Panc1 (cell line): ENCODE measurements at regions not wholly inside any gene's neighbourhood (a gene's known extent, or its start where the extent isn't known, plus 50 kb on each side); places are given as distances from the start of the nearest gene placed in this dataset.
A peak's percentile ranks its signal among the peaks of the same experiment; 100 is the strongest.

Experiments used
- ATAC-seq: fragments of 200-7000 bp; cut with Tn5 transposase; 2 replicates; pipeline ENCODE4 v1.9.1; 2020; ENCODE audit warnings: mild to moderate bottlenecking, moderate library complexity
- BruUV-seq: library from RNA; stranded (reverse); fragments of 400-500 nt; replicated peaks from 2 replicates; lab custom pipeline; 2021; lab: Mats Ljungman, UMichigan
- CTCF ChIA-PET: fragments of 300-600 bp; sonication (Branson Sonifier 250); formaldehyde crosslinking; loops from one replicate; lab custom pipeline; 2022; ENCODE audit warnings: antibody characterized with exemption; lab: Charles Lee
- POLR2A ChIA-PET: fragments of 300-600 bp; sonication (Branson Sonifier 250); formaldehyde crosslinking; loops from one replicate; lab custom pipeline; 2022; ENCODE audit warnings: antibody characterized with exemption; lab: Charles Lee
- DNase-seq: peaks from one replicate; pipeline ENCODE4 v3.0.0-alpha.2; 2010; ENCODE audit warnings: low read depth, low spot score
- H3K27ac ChIP-seq: 2 replicates; pipeline ENCODE4 v1.5.1; 2011; ENCODE audit warnings: mild to moderate bottlenecking, low read length, inconsistent platforms
- H3K27me3 ChIP-seq: fragments of 200-500 bp; sonication (Bioruptor generic); 2 replicates; pipeline ENCODE4 v1.6.0; 2014; ENCODE audit warnings: low read length, inconsistent platforms; ENCODE audit not compliant: control insufficient read depth, insufficient read depth
- H3K36me3 ChIP-seq: fragments of 200-500 bp; sonication (Bioruptor generic); 2 replicates; pipeline ENCODE4 v1.5.1; 2014; ENCODE audit warnings: inconsistent platforms, mild to moderate bottlenecking, low read length, moderate library complexity; ENCODE audit not compliant: control insufficient read depth, insufficient read depth
- H3K4me1 ChIP-seq: 2 replicates; pipeline ENCODE4 v1.5.1; 2011; ENCODE audit warnings: inconsistent platforms, mild to moderate bottlenecking, low read length, moderate library complexity; ENCODE audit not compliant: control insufficient read depth, insufficient read depth
- H3K4me3 ChIP-seq, 2 experiments: 2 replicates each; pipeline ENCODE4 v1.5.1; 2011 to 2012; ENCODE audit warnings: low read depth in 2 of 2, low read length in 2 of 2, mild to moderate bottlenecking in 2 of 2, inconsistent platforms in 1 of 2, moderate library complexity in 1 of 2
- H3K9me3 ChIP-seq: fragments of 200-500 bp; sonication (Bioruptor generic); 2 replicates; pipeline ENCODE4 v1.5.1; 2014; ENCODE audit warnings: low read depth, mild to moderate bottlenecking, inconsistent platforms, low read length, moderate library complexity; ENCODE audit not compliant: control insufficient read depth, insufficient read depth
- CTCF ChIP-seq: fragments of 450-650 bp; IDR thresholded peaks from 2 replicates; pipeline ENCODE4 v1.5.1; 2017; ENCODE audit warnings: mild to moderate bottlenecking
- POLR2AphosphoS5 ChIP-seq: IDR thresholded peaks from 2 replicates; pipeline ENCODE4 v1.6.1; 2012; ENCODE audit warnings: mild to moderate bottlenecking, low read depth, low read length, moderate library complexity
- REST ChIP-seq, 2 experiments: IDR thresholded peaks; 2 replicates each; pipeline ENCODE4 v1.6.1; 2011 to 2012; ENCODE audit warnings: low read depth in 2 of 2, control low read depth in 1 of 2, low read length in 1 of 2, mild to moderate bottlenecking in 1 of 2, moderate library complexity in 1 of 2; ENCODE audit not compliant: insufficient read depth in 1 of 2
- SIN3A ChIP-seq: IDR thresholded peaks from 2 replicates; pipeline ENCODE4 v1.6.1; 2012; ENCODE audit warnings: low read depth, mild to moderate bottlenecking, low read length, moderate library complexity, borderline replicate concordance; ENCODE audit not compliant: insufficient read depth
- TCF7L2 ChIP-seq: IDR thresholded peaks from 2 replicates; pipeline ENCODE4 v1.6.1; 2011; ENCODE audit warnings: mild to moderate bottlenecking, low read depth, low read length, inconsistent platforms
- in situ Hi-C: cut with HindIII; loops from 2 replicates; pipeline ENCODE4 v1.10.0; 2016; ENCODE audit warnings: low sequenced_read_pairs, low pct_unique_long_range_greater_than_20kb
- intact Hi-C: fragments of 100-400 bp; cut with micrococcal nuclease; formaldehyde crosslinking; loops from one replicate; pipeline ENCODE4 v1.10.0; 2022; ENCODE audit not compliant: unreplicated experiment

GRCh38 chr13:83048419-83048818 lies 833.9 kb downstream of the SLITRK1 start:
- DNase-seq (no peak), ATAC-seq (no peak)
- in situ Hi-C loops (no loop called here), intact Hi-C loops (no loop called here)
- no peaks in the 10 kb centered on the region for H3K9me3 ChIP-seq
- no peaks in the 10 kb centered on the region for H3K27me3 ChIP-seq
- no peak for TF ChIP-seq CTCF
- TF ChIP-seq REST (IDR thresholded peaks at IDR 0.05; ENCODE audit: insufficient read depth in 1 of 2, low read depth in 2 of 2, low read length in 1 of 2): no peak
- TF ChIP-seq POLR2AphosphoS5: no peak
- TF ChIP-seq TCF7L2: no peak
- TF ChIP-seq SIN3A: no peak
- H3K27ac ChIP-seq: no peak overlapping the region
- ChIA-PET POLR2A (no interaction called here), CTCF (no interaction called here)
- H3K36me3 ChIP-seq: no peaks in the 10 kb centered on the region
- no TSS peak for BruUV-seq
- no peak overlapping the region for H3K4me3 ChIP-seq
- H3K4me1 ChIP-seq: no peaks in the 10 kb centered on the region

- POLR2A ChIA-PET: no interaction called here
- 0 out of 2 replicates have a peak, but pooled peaks cover 2% of the 10 kb centered on the region for H3K9me3 ChIP-seq
- intact Hi-C loops (no loop called here), in situ Hi-C loops (no loop called here)
- no peak overlapping the region for H3K27ac ChIP-seq
- no peaks in the 10 kb centered on the region for H3K27me3 ChIP-seq
- CTCF ChIA-PET: no interaction called here
- no peaks in the 10 kb centered on the region for H3K4me1 ChIP-seq
- ATAC-seq (peak; percentile 45; the same call in 1 of the 2 replicates), DNase-seq (no peak)
- H3K36me3 ChIP-seq: no peaks in the 10 kb centered on the region
- no peak for TF ChIP-seq SIN3A
- TF ChIP-seq TCF7L2: no peak
- TF ChIP-seq REST (IDR thresholded peaks at IDR 0.05; ENCODE audit: insufficient read depth in 1 of 2, low read depth in 2 of 2, low read length in 1 of 2): no peak
- no peak for TF ChIP-seq POLR2AphosphoS5
- TF ChIP-seq CTCF: no peak
- no TSS peak for BruUV-seq
- no peak overlapping the region for H3K4me3 ChIP-seq
Measured at GRCh38 chr13:83024955-83025594, 857.2 kb downstream of the SLITRK1 start.
